ENCODE measurements at regions not wholly inside any gene's neighbourhood (a gene's known extent, or its start where the extent isn't known, plus 50 kb on each side); places are given as distances from the start of the nearest gene placed in this dataset.

DNA sequence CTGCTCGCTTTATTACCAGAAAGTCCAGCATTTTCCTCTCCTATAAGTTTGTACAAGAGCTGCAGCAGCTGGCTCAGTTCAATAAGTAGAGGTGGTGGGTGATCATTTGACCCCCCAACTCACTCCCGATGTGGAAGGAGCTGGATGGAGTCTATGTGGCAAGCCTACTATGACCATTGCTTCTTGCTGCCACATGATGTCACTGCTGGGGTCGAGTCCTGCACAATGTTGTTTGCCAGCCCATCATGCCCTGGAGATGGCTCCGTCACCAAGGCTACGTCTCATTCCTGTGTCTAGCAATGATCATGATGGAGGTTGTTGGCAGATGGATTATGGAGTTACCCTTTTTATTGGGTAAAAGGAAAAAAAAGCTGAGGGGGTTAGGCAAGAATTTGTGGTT is 266.3 kb downstream of the PSAT1 start:
- intact Hi-C loops (cut with DNase I; ENCODE audit: low total_unique reads), result loop anchor here (10.0 kb wide), 1 partner anchor 532 kb away; no protein-coding TSS in a partner anchor
- Histone ChIP-seq H3K4me3 (no peak overlapping the region), H3K4me1 (no peaks in the 10 kb centered on the region), H3K9me3 (no peaks in the 10 kb centered on the region), H3K27me3 (no peaks in the 10 kb centered on the region), H3K36me3 (no peaks in the 10 kb centered on the region), H3K27ac (no peak overlapping the region)
- TF ChIP-seq, protein P1, sequence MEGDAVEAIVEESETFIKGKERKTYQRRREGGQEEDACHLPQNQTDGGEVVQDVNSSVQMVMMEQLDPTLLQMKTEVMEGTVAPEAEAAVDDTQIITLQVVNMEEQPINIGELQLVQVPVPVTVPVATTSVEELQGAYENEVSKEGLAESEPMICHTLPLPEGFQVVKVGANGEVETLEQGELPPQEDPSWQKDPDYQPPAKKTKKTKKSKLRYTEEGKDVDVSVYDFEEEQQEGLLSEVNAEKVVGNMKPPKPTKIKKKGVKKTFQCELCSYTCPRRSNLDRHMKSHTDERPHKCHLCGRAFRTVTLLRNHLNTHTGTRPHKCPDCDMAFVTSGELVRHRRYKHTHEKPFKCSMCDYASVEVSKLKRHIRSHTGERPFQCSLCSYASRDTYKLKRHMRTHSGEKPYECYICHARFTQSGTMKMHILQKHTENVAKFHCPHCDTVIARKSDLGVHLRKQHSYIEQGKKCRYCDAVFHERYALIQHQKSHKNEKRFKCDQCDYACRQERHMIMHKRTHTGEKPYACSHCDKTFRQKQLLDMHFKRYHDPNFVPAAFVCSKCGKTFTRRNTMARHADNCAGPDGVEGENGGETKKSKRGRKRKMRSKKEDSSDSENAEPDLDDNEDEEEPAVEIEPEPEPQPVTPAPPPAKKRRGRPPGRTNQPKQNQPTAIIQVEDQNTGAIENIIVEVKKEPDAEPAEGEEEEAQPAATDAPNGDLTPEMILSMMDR (IDR thresholded peaks at IDR 0.05), result no peak
- TF ChIP-seq POLR2A (IDR thresholded peaks at IDR 0.05), result no peak
- DNase-seq, result no peak

DNA sequence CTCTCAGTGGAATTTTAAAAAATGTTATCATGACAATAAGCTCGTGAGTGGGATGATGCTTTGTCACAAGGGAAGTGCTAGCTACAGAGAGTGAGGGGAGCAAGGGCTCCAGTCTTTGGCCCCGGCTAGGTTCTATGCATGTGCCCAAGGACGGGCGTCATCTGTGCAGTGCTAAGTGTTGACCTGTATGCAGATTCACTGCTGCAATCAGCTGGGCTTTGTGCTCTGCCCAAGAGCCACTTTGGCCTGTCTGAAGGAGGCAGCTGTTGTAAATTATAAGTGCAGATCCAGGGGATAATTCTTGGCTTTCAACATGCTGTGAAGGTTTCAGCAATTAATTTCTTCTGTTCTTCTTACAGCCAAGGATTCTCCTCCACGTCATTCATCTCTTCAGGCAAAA is 268.6 kb downstream of the PSAT1 start:
- H3K4me1 ChIP-seq, result no peaks in the 10 kb centered on the region
- no peaks in the 10 kb centered on the region for H3K27me3 ChIP-seq
- H3K27ac ChIP-seq, result no peak overlapping the region
- no peaks in the 10 kb centered on the region for H3K36me3 ChIP-seq
- no peak for DNase-seq
- intact Hi-C loops (cut with DNase I; ENCODE audit: low total_unique reads), result loop anchor here (10.0 kb wide), 1 partner anchor 529 kb away; no protein-coding TSS in a partner anchor
- no peak for TF ChIP-seq POLR2A (IDR thresholded peaks at IDR 0.05)
- TF ChIP-seq, protein P1 (IDR thresholded peaks at IDR 0.05), result no peak
- no peaks in the 10 kb centered on the region for H3K9me3 ChIP-seq
- no peak overlapping the region for H3K4me3 ChIP-seq

DNA sequence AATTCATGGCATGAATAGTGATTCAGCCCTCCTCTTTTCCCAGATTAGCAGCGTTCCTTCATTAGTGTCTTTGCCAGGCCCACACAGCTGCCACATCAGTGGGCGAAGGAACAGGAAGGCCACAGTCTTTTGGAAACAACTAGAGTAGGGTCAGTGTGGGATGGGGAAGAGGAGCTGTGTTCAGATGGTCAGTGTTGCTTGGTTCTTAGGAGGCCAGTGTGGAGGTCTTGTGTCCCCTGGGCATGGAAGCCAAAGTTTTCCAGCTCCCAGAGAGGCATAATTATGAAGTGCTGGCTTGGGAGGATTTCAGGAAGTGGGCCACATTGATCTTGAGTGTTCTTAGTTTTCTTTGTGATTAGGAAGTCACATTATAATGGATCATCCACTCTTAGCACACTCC is 269.6 kb downstream of the PSAT1 start:
- no peak for DNase-seq
- Histone ChIP-seq H3K9me3 (no peaks in the 10 kb centered on the region), H3K36me3 (no peaks in the 10 kb centered on the region), H3K4me3 (no peak overlapping the region), H3K27me3 (no peaks in the 10 kb centered on the region), H3K27ac (no peak overlapping the region), H3K4me1 (no peaks in the 10 kb centered on the region)
- TF ChIP-seq, protein P1 (IDR thresholded peaks at IDR 0.05), result no peak
- no peak for TF ChIP-seq POLR2A (IDR thresholded peaks at IDR 0.05)
- intact Hi-C loops (cut with DNase I; ENCODE audit: low total_unique reads), result loop anchor here (10.0 kb wide), 1 partner anchor 528 kb away; no protein-coding TSS in a partner anchor

DNA sequence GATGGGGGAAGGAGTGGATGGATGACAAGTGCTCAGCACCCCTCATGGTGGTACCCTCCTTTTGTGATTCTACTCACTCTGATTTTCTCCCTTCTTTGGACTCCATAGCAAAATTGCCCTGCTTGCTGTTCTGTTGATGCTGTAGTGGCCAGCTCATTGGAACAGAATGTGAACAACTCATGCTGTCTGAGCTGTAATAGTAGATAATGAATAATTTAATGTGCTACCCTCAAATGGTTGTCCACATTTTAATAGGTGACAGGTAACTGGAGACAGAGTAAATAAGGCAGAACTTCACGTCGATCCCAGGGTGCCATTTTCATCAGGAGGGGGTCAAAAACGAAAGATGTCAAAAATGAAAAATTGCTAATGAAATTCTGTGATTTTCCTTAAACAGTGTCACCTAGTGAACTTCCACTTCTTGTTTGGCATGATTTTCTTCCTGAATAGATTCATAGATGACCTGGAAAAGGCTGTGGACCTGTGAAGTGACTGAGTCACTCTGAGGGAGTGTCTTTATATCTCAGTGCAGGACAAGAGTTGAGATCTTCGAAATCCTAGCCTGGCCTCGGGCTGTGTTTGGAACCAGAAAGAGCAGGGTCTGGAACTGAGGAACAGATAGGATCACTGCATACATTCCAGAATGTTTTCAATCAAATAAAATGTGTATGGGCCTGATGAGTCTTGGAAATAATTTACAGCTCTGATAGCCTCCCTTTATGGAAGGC is 270.2 kb downstream of the PSAT1 start:
- Histone ChIP-seq H3K9me3 (no peaks in the 10 kb centered on the region), H3K4me3 (no peak overlapping the region), H3K27me3 (no peaks in the 10 kb centered on the region), H3K27ac (no peak overlapping the region), H3K4me1 (no peaks in the 10 kb centered on the region), H3K36me3 (no peaks in the 10 kb centered on the region)
- DNase-seq, result no peak
- intact Hi-C loops (cut with DNase I; ENCODE audit: low total_unique reads), result loop anchor here (10.0 kb wide), 1 partner anchor 528 kb away; no protein-coding TSS in a partner anchor
- no peak for TF ChIP-seq POLR2A (IDR thresholded peaks at IDR 0.05)
- TF ChIP-seq, protein P1 (IDR thresholded peaks at IDR 0.05), result no peak

DNA sequence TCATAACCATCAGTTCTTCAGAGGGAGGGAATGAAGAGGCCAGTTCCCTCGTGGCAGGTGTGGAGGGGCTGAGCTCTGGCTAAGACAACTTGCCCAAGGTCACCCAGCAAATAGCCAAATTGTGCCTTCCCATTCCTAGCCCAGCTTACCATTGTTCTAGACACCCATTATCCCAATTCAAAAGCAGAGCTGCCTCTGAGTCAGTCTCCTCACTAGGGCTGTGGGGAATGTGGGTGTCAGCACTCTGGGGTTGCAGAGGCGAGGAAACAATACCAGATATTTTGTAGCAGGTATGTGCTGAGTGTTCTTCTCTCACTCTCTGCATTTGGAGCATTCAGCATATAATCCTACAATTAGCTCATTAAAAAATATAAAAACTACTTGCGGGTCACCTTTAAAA is 270.8 kb downstream of the PSAT1 start:
- Histone ChIP-seq H3K4me3 (no peak overlapping the region), H3K9me3 (no peaks in the 10 kb centered on the region), H3K4me1 (no peaks in the 10 kb centered on the region), H3K27me3 (no peaks in the 10 kb centered on the region), H3K27ac (no peak overlapping the region), H3K36me3 (no peaks in the 10 kb centered on the region)
- intact Hi-C loops (cut with DNase I; ENCODE audit: low total_unique reads), result loop anchor here (10.0 kb wide), 1 partner anchor 527 kb away; no protein-coding TSS in a partner anchor
- no peak for TF ChIP-seq POLR2A (IDR thresholded peaks at IDR 0.05)
- TF ChIP-seq, protein P1 (IDR thresholded peaks at IDR 0.05), result no peak
- no peak for DNase-seq

Measured in uterus (tissue), 3 donors.